ENCODE measurements at regions not wholly inside any gene's neighbourhood (a gene's known extent, or its start where the extent isn't known, plus 50 kb on each side); places are given as distances from the start of the nearest gene placed in this dataset.

- no peak for TF ChIP-seq MYC (IDR thresholded peaks at IDR 0.05; ENCODE audit: borderline replicate concordance, low read length)
- no peak for TF ChIP-seq HOXA7 (CRISPR knock-in tag; IDR thresholded peaks at IDR 0.05)
- TF ChIP-seq ZFP36 (IDR thresholded peaks at IDR 0.05; ENCODE audit: borderline replicate concordance, partially characterized antibody): no peak
- no peak for TF ChIP-seq MAZ (IDR thresholded peaks at IDR 0.05; ENCODE audit: borderline replicate concordance, low read depth, low read length)
- TF ChIP-seq POLR2A (IDR thresholded peaks at IDR 0.05; ENCODE audit: low read length): no peak
- TF ChIP-seq, protein P1, sequence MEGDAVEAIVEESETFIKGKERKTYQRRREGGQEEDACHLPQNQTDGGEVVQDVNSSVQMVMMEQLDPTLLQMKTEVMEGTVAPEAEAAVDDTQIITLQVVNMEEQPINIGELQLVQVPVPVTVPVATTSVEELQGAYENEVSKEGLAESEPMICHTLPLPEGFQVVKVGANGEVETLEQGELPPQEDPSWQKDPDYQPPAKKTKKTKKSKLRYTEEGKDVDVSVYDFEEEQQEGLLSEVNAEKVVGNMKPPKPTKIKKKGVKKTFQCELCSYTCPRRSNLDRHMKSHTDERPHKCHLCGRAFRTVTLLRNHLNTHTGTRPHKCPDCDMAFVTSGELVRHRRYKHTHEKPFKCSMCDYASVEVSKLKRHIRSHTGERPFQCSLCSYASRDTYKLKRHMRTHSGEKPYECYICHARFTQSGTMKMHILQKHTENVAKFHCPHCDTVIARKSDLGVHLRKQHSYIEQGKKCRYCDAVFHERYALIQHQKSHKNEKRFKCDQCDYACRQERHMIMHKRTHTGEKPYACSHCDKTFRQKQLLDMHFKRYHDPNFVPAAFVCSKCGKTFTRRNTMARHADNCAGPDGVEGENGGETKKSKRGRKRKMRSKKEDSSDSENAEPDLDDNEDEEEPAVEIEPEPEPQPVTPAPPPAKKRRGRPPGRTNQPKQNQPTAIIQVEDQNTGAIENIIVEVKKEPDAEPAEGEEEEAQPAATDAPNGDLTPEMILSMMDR (IDR thresholded peaks at IDR 0.05): no peak
These were observed 64.8 kb upstream of the SPTLC1 start for GRCh38 chr9:92180002-92180400.
